ENCODE measurements at regions not wholly inside any gene's neighbourhood (a gene's known extent, or its start where the extent isn't known, plus 50 kb on each side); places are given as distances from the start of the nearest gene placed in this dataset.

GRCh38 chr3:13164893-13165492, 91.8 kb upstream of the IQSEC1 start:
- Histone ChIP-seq H3K4me1 (ENCODE audit: control insufficient read depth, insufficient read depth, low read length, poor library complexity, severe bottlenecking) (no peaks in the 10 kb centered on the region), H3K4me3 (ENCODE audit: insufficient read depth, low read depth, low read length, poor library complexity, severe bottlenecking) (no peak overlapping the region), H3K27me3 (replicated peaks; ENCODE audit: control insufficient read depth, insufficient read depth, low read length, poor library complexity, severe bottlenecking) (no peaks in the 10 kb centered on the region), H3K9me3 (ENCODE audit: control insufficient read depth, low read length) (no peaks in the 10 kb centered on the region), H3K27ac (ENCODE audit: insufficient read depth, low read length, poor library complexity, severe bottlenecking) (no peak overlapping the region), H3K36me3 (ENCODE audit: control insufficient read depth, insufficient read depth, low read length) (no peaks in the 10 kb centered on the region)
- no peak for DNase-seq

- H3K9me3 ChIP-seq (ENCODE audit: control insufficient read depth, low read length) = no peaks in the 10 kb centered on the region
- no peaks in the 10 kb centered on the region for H3K27me3 ChIP-seq (replicated peaks; ENCODE audit: control insufficient read depth, insufficient read depth, low read length, poor library complexity, severe bottlenecking)
- H3K36me3 ChIP-seq (ENCODE audit: control insufficient read depth, insufficient read depth, low read length) = no peaks in the 10 kb centered on the region
- DNase-seq = no peak
- no peaks in the 10 kb centered on the region for H3K4me1 ChIP-seq (ENCODE audit: control insufficient read depth, insufficient read depth, low read length, poor library complexity, severe bottlenecking)
- no peak overlapping the region for H3K27ac ChIP-seq (ENCODE audit: insufficient read depth, low read length, poor library complexity, severe bottlenecking)
- no peak overlapping the region for H3K4me3 ChIP-seq (ENCODE audit: insufficient read depth, low read depth, low read length, poor library complexity, severe bottlenecking)
Observed at GRCh38 chr3:13163848-13164382, 90.7 kb upstream of the IQSEC1 start.

GRCh38 chr3:13162549-13163320, 89.5 kb upstream of the IQSEC1 start:
- no peaks in the 10 kb centered on the region for H3K9me3 ChIP-seq (ENCODE audit: control insufficient read depth, low read length)
- no peak for DNase-seq
- no peaks in the 10 kb centered on the region for H3K36me3 ChIP-seq (ENCODE audit: control insufficient read depth, insufficient read depth, low read length)
- no peak overlapping the region for H3K4me3 ChIP-seq (ENCODE audit: insufficient read depth, low read depth, low read length, poor library complexity, severe bottlenecking)
- H3K4me1 ChIP-seq (ENCODE audit: control insufficient read depth, insufficient read depth, low read length, poor library complexity, severe bottlenecking) = no peaks in the 10 kb centered on the region
- H3K27me3 ChIP-seq (replicated peaks; ENCODE audit: control insufficient read depth, insufficient read depth, low read length, poor library complexity, severe bottlenecking) = no peaks in the 10 kb centered on the region
- no peak overlapping the region for H3K27ac ChIP-seq (ENCODE audit: insufficient read depth, low read length, poor library complexity, severe bottlenecking)

- H3K27ac ChIP-seq (ENCODE audit: insufficient read depth, low read length, poor library complexity, severe bottlenecking) = no peak overlapping the region
- DNase-seq = no peak
- H3K36me3 ChIP-seq (ENCODE audit: control insufficient read depth, insufficient read depth, low read length) = no peaks in the 10 kb centered on the region
- no peaks in the 10 kb centered on the region for H3K4me1 ChIP-seq (ENCODE audit: control insufficient read depth, insufficient read depth, low read length, poor library complexity, severe bottlenecking)
- no peaks in the 10 kb centered on the region for H3K9me3 ChIP-seq (ENCODE audit: control insufficient read depth, low read length)
- no peak overlapping the region for H3K4me3 ChIP-seq (ENCODE audit: insufficient read depth, low read depth, low read length, poor library complexity, severe bottlenecking)
- H3K27me3 ChIP-seq (replicated peaks; ENCODE audit: control insufficient read depth, insufficient read depth, low read length, poor library complexity, severe bottlenecking) = no peaks in the 10 kb centered on the region
Observed at GRCh38 chr3:13161771-13162535, 88.7 kb upstream of the IQSEC1 start.

- Histone ChIP-seq H3K4me3 (ENCODE audit: insufficient read depth, low read depth, low read length, poor library complexity, severe bottlenecking) (no peak overlapping the region), H3K27ac (ENCODE audit: insufficient read depth, low read length, poor library complexity, severe bottlenecking) (no peak overlapping the region), H3K9me3 (ENCODE audit: control insufficient read depth, low read length) (no peaks in the 10 kb centered on the region), H3K4me1 (ENCODE audit: control insufficient read depth, insufficient read depth, low read length, poor library complexity, severe bottlenecking) (no peaks in the 10 kb centered on the region), H3K36me3 (ENCODE audit: control insufficient read depth, insufficient read depth, low read length) (no peaks in the 10 kb centered on the region), H3K27me3 (replicated peaks; ENCODE audit: control insufficient read depth, insufficient read depth, low read length, poor library complexity, severe bottlenecking) (no peaks in the 10 kb centered on the region)
- no peak for DNase-seq
Observed at GRCh38 chr3:13161021-13161759, 88.0 kb upstream of the IQSEC1 start.

GRCh38 chr3:13160619-13161018, 87.4 kb upstream of the IQSEC1 start:
- no peak overlapping the region for H3K4me3 ChIP-seq (ENCODE audit: insufficient read depth, low read depth, low read length, poor library complexity, severe bottlenecking)
- H3K27me3 ChIP-seq (replicated peaks; ENCODE audit: control insufficient read depth, insufficient read depth, low read length, poor library complexity, severe bottlenecking) = no peaks in the 10 kb centered on the region
- no peak for DNase-seq
- H3K36me3 ChIP-seq (ENCODE audit: control insufficient read depth, insufficient read depth, low read length) = no peaks in the 10 kb centered on the region
- no peak overlapping the region for H3K27ac ChIP-seq (ENCODE audit: insufficient read depth, low read length, poor library complexity, severe bottlenecking)
- H3K4me1 ChIP-seq (ENCODE audit: control insufficient read depth, insufficient read depth, low read length, poor library complexity, severe bottlenecking) = no peaks in the 10 kb centered on the region
- H3K9me3 ChIP-seq (ENCODE audit: control insufficient read depth, low read length) = no peaks in the 10 kb centered on the region

- H3K9me3 ChIP-seq (ENCODE audit: control insufficient read depth, low read length) = no peaks in the 10 kb centered on the region
- no peak for DNase-seq
- H3K4me3 ChIP-seq (ENCODE audit: insufficient read depth, low read depth, low read length, poor library complexity, severe bottlenecking) = no peak overlapping the region
- no peaks in the 10 kb centered on the region for H3K4me1 ChIP-seq (ENCODE audit: control insufficient read depth, insufficient read depth, low read length, poor library complexity, severe bottlenecking)
- no peak overlapping the region for H3K27ac ChIP-seq (ENCODE audit: insufficient read depth, low read length, poor library complexity, severe bottlenecking)
- no peaks in the 10 kb centered on the region for H3K27me3 ChIP-seq (replicated peaks; ENCODE audit: control insufficient read depth, insufficient read depth, low read length, poor library complexity, severe bottlenecking)
- H3K36me3 ChIP-seq (ENCODE audit: control insufficient read depth, insufficient read depth, low read length) = no peaks in the 10 kb centered on the region
Observed at GRCh38 chr3:13159890-13160289, 86.7 kb upstream of the IQSEC1 start.

GRCh38 chr3:13158871-13159270, 85.6 kb upstream of the IQSEC1 start:
- no peaks in the 10 kb centered on the region for H3K9me3 ChIP-seq (ENCODE audit: control insufficient read depth, low read length)
- no peak overlapping the region for H3K4me3 ChIP-seq (ENCODE audit: insufficient read depth, low read depth, low read length, poor library complexity, severe bottlenecking)
- H3K4me1 ChIP-seq (ENCODE audit: control insufficient read depth, insufficient read depth, low read length, poor library complexity, severe bottlenecking) = no peaks in the 10 kb centered on the region
- DNase-seq = no peak
- no peaks in the 10 kb centered on the region for H3K27me3 ChIP-seq (replicated peaks; ENCODE audit: control insufficient read depth, insufficient read depth, low read length, poor library complexity, severe bottlenecking)
- H3K27ac ChIP-seq (ENCODE audit: insufficient read depth, low read length, poor library complexity, severe bottlenecking) = no peak overlapping the region
- H3K36me3 ChIP-seq (ENCODE audit: control insufficient read depth, insufficient read depth, low read length) = no peaks in the 10 kb centered on the region

DNA sequence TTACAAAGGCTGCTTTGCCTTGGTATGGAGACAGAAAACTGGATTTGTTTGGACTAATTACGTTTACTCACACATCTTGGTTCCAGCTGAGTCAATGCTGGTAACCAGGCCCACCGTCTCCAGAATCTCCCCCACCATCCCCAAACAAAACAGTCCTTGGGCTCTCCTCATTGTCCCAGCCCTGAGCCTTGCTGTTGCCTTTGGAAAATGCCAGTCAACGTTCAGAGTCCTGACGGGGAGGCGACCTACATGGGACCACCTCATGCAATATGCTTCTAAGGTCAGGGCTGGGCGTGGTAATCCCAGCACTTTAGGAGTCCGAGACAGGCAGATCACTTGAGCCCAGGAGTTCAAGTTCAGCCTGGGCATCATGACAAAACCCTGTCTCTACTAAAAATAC, 85.2 kb upstream of the IQSEC1 start:
- no peaks in the 10 kb centered on the region for H3K36me3 ChIP-seq (ENCODE audit: control insufficient read depth, insufficient read depth, low read length)
- no peaks in the 10 kb centered on the region for H3K9me3 ChIP-seq (ENCODE audit: control insufficient read depth, low read length)
- DNase-seq = no peak
- no peak overlapping the region for H3K4me3 ChIP-seq (ENCODE audit: insufficient read depth, low read depth, low read length, poor library complexity, severe bottlenecking)
- H3K4me1 ChIP-seq (ENCODE audit: control insufficient read depth, insufficient read depth, low read length, poor library complexity, severe bottlenecking) = no peaks in the 10 kb centered on the region
- H3K27me3 ChIP-seq (replicated peaks; ENCODE audit: control insufficient read depth, insufficient read depth, low read length, poor library complexity, severe bottlenecking) = no peaks in the 10 kb centered on the region
- H3K27ac ChIP-seq (ENCODE audit: insufficient read depth, low read length, poor library complexity, severe bottlenecking) = no peak overlapping the region
